NCI-H1105 treated with DMSO at 0.1 percent for 48 hours (cell line): ENCODE measurements at regions not wholly inside any gene's neighbourhood (a gene's known extent, or its start where the extent isn't known, plus 50 kb on each side); places are given as distances from the start of the nearest gene placed in this dataset.

Source experiments
- DNase-seq: peaks from one replicate; lab custom pipeline; 2025; lab: John Stamatoyannopoulos, UW

GRCh38 chr5:4831325-4831724 lies 308.8 kb upstream of the ADAMTS16 start:
- DNase-seq = no peak

GRCh38 chr5:4832471-4832870 lies 307.7 kb upstream of the ADAMTS16 start:
- DNase-seq = no peak

GRCh38 chr5:4833104-4833738 lies 306.9 kb upstream of the ADAMTS16 start:
- no peak for DNase-seq

GRCh38 chr5:4837489-4838058 lies 302.6 kb upstream of the ADAMTS16 start:
- DNase-seq = no peak

- no peak for DNase-seq
Observed at GRCh38 chr5:4845221-4845620, 294.9 kb upstream of the ADAMTS16 start.

- DNase-seq = no peak
Observed at GRCh38 chr5:4847766-4848165, 292.4 kb upstream of the ADAMTS16 start.

GRCh38 chr5:4855036-4855435 lies 285.1 kb upstream of the ADAMTS16 start:
- DNase-seq = no peak

- no peak for DNase-seq
Observed at GRCh38 chr5:4855880-4856279, 284.2 kb upstream of the ADAMTS16 start.

- DNase-seq = no peak
Observed at GRCh38 chr5:4857761-4858160, 282.4 kb upstream of the ADAMTS16 start.

- DNase-seq = no peak
Observed at GRCh38 chr5:4859500-4860235, 280.5 kb upstream of the ADAMTS16 start.

GRCh38 chr5:4860631-4861030 lies 279.5 kb upstream of the ADAMTS16 start:
- no peak for DNase-seq

- DNase-seq = peak; percentile 79
Observed at GRCh38 chr5:4862500-4862899, 277.6 kb upstream of the ADAMTS16 start.

GRCh38 chr5:4866131-4866659 lies 273.9 kb upstream of the ADAMTS16 start:
- no peak for DNase-seq

GRCh38 chr5:4866817-4867216 lies 273.3 kb upstream of the ADAMTS16 start:
- no peak for DNase-seq

- DNase-seq = peak; percentile 46
Observed at GRCh38 chr5:4868140-4868735, 271.9 kb upstream of the ADAMTS16 start.

GRCh38 chr5:4873652-4874051 lies 266.5 kb upstream of the ADAMTS16 start:
- no peak for DNase-seq

- no peak for DNase-seq
Observed at GRCh38 chr5:4874097-4874496, 266.0 kb upstream of the ADAMTS16 start.

- DNase-seq = no peak
Observed at GRCh38 chr5:4875942-4876341, 264.2 kb upstream of the ADAMTS16 start.

GRCh38 chr5:4876804-4877203 lies 263.3 kb upstream of the ADAMTS16 start:
- DNase-seq = no peak

- no peak for DNase-seq
Observed at GRCh38 chr5:4877579-4877978, 262.6 kb upstream of the ADAMTS16 start.

- DNase-seq = no peak
Observed at GRCh38 chr5:4879075-4879474, 261.1 kb upstream of the ADAMTS16 start.

- peak; percentile 61 for DNase-seq
Observed at GRCh38 chr5:4879693-4880303, 260.3 kb upstream of the ADAMTS16 start.
